GM23338 (cell line): ENCODE measurements at regions not wholly inside any gene's neighbourhood (a gene's known extent, or its start where the extent isn't known, plus 50 kb on each side); places are given as distances from the start of the nearest gene placed in this dataset.

ENCODE experiments used
- ATAC-seq: fragments of 200-7000 bp; cut with Tn5 transposase; 3 replicates; pipeline ENCODE4 v1.9.1; 2020
- DNase-seq: peaks from one replicate; pipeline ENCODE4 v3.0.0-alpha.2; 2015; ENCODE audit warnings: low spot score
- H2AFZ ChIP-seq: fragments of 200-600 bp; sonication (generic); 2 replicates; pipeline ENCODE4 v1.8.0; 2016; ENCODE audit warnings: antibody characterized with exemption, mild to moderate bottlenecking, moderate library complexity
- H3F3A ChIP-seq: fragments of 200-600 bp; sonication (generic); replicated peaks from 2 replicates; pipeline ENCODE4 v1.8.0; 2017; ENCODE audit warnings: antibody characterized with exemption, mixed run types, low read depth
- H3K27ac ChIP-seq: fragments of 200-600 bp; sonication (generic); 2 replicates; pipeline ENCODE4 v1.6.1; 2016; ENCODE audit warnings: low read depth
- H3K27me3 ChIP-seq: fragments of 200-600 bp; sonication (generic); 2 replicates; pipeline ENCODE4 v1.8.0; 2016; ENCODE audit warnings: mild to moderate bottlenecking, mixed run types, moderate library complexity; ENCODE audit not compliant: insufficient read depth
- H3K36me3 ChIP-seq: fragments of 200-600 bp; sonication (generic); 2 replicates; pipeline ENCODE4 v1.8.0; 2016; ENCODE audit warnings: mild to moderate bottlenecking; ENCODE audit not compliant: insufficient read depth
- H3K4me1 ChIP-seq: fragments of 200-600 bp; sonication (generic); 2 replicates; pipeline ENCODE4 v1.8.0; 2016; ENCODE audit warnings: mild to moderate bottlenecking, moderate library complexity; ENCODE audit not compliant: insufficient read depth
- H3K4me2 ChIP-seq: fragments of 200-600 bp; sonication (generic); 2 replicates; pipeline ENCODE4 v1.7.1; 2017; ENCODE audit warnings: mixed run types
- H3K4me3 ChIP-seq: fragments of 200-600 bp; sonication (generic); 2 replicates; pipeline ENCODE4 v1.6.1; 2016; ENCODE audit warnings: mixed run types
- H3K79me2 ChIP-seq: fragments of 200-600 bp; sonication (generic); replicated peaks from 2 replicates; pipeline ENCODE4 v1.8.0; 2017; ENCODE audit warnings: mild to moderate bottlenecking; ENCODE audit not compliant: insufficient read depth
- H3K9me2 ChIP-seq: fragments of 200-600 bp; sonication (generic); 2 replicates; pipeline ENCODE4 v1.8.0; 2017; ENCODE audit not compliant: insufficient read depth
- H4K20me1 ChIP-seq: fragments of 200-600 bp; sonication (generic); replicated peaks from 2 replicates; pipeline ENCODE4 v1.8.0; 2017; ENCODE audit warnings: mild to moderate bottlenecking; ENCODE audit not compliant: insufficient read depth
- H3K27ac Mint-ChIP-seq: 2 replicates; pipeline ENCODE4 v1.8.0; 2020; ENCODE audit warnings: inconsistent platforms, mild to moderate bottlenecking, moderate library complexity, mixed read lengths
- H3K27me3 Mint-ChIP-seq: 3 replicates; pipeline ENCODE4 v1.8.0; 2022; ENCODE audit warnings: low read depth, mild to moderate bottlenecking, moderate library complexity, mixed read lengths, inconsistent platforms; ENCODE audit not compliant: insufficient read depth, poor library complexity
- H3K36me3 Mint-ChIP-seq: 3 replicates; pipeline ENCODE4 v1.8.0; 2021; ENCODE audit warnings: low read depth, mild to moderate bottlenecking, inconsistent platforms, moderate library complexity, mixed read lengths
- H3K4me1 Mint-ChIP-seq: 3 replicates; pipeline ENCODE4 v1.8.0; 2020; ENCODE audit warnings: mild to moderate bottlenecking, inconsistent platforms, mixed read lengths
- H3K4me3 Mint-ChIP-seq: 3 replicates; pipeline ENCODE4 v1.8.0; 2021; ENCODE audit warnings: moderate library complexity, mild to moderate bottlenecking, inconsistent platforms, mixed read lengths
- H3K9me3 Mint-ChIP-seq: 3 replicates; pipeline ENCODE4 v1.8.0; 2020; ENCODE audit warnings: moderate library complexity, mild to moderate bottlenecking, inconsistent platforms, mixed read lengths
- CREB1 ChIP-seq: fragments of 250-450 bp; sonication (Bioruptor Pico); IDR thresholded peaks from 2 replicates; pipeline ENCODE4 v1.5.0; 2020; ENCODE audit warnings: low read depth, mild to moderate bottlenecking, moderate library complexity
- CTCF ChIP-seq, 2 experiments: fragments of 200-600 bp in 1 of 2; sonication (generic) in 1 of 2; conservative IDR thresholded peaks; 2 replicates each; pipeline versions ENCODE4 v1.5.1 to v1.6.1; 2016 to 2017; ENCODE audit warnings: antibody characterized with exemption in 2 of 2, low read depth in 2 of 2, mild to moderate bottlenecking in 2 of 2, moderate library complexity in 1 of 2
- ETS1 ChIP-seq: IDR thresholded peaks from 2 replicates; pipeline ENCODE4 v1.6.1; 2016; ENCODE audit warnings: antibody characterized with exemption
- EZH2 ChIP-seq: fragments of 200-600 bp; sonication (generic); IDR thresholded peaks from one replicate; pipeline ENCODE4 v1.8.0; 2017; ENCODE audit warnings: antibody characterized with exemption, mild to moderate bottlenecking, low read depth; ENCODE audit not compliant: unreplicated experiment
- EZH2phosphoT487 ChIP-seq: fragments of 200-600 bp; sonication (generic); IDR thresholded peaks from one replicate; pipeline ENCODE4 v1.8.1; 2018; ENCODE audit warnings: antibody characterized with exemption; ENCODE audit not compliant: unreplicated experiment
- JUNB ChIP-seq: IDR thresholded peaks from one replicate; pipeline ENCODE4 v1.6.1; 2016; ENCODE audit warnings: antibody characterized with exemption; ENCODE audit not compliant: unreplicated experiment
- NANOG ChIP-seq: IDR thresholded peaks from 2 replicates; pipeline ENCODE4 v1.6.1; 2016; ENCODE audit warnings: antibody characterized with exemption, borderline replicate concordance
- POLR2AphosphoS5 ChIP-seq: IDR thresholded peaks from 2 replicates; pipeline ENCODE4 v1.6.1; 2016; ENCODE audit warnings: antibody characterized with exemption, low read depth
- REST ChIP-seq: IDR thresholded peaks from one replicate; pipeline ENCODE4 v1.6.1; 2018; ENCODE audit warnings: antibody characterized with exemption; ENCODE audit not compliant: unreplicated experiment
- STAT1 ChIP-seq: IDR thresholded peaks from one replicate; pipeline ENCODE4 v1.6.1; 2016; ENCODE audit warnings: antibody characterized with exemption; ENCODE audit not compliant: unreplicated experiment
- ZNF114 ChIP-seq: fragments of 250-450 bp; sonication (Bioruptor Pico); IDR thresholded peaks from 2 replicates; pipeline ENCODE4 v1.5.0; 2020; ENCODE audit warnings: mild to moderate bottlenecking, moderate library complexity
- ZNF331 ChIP-seq: fragments of 250-450 bp; sonication (Bioruptor Pico); IDR thresholded peaks from 2 replicates; pipeline ENCODE4 v1.5.0; 2020; ENCODE audit warnings: low read depth, mild to moderate bottlenecking, moderate library complexity
- ZNF462 ChIP-seq: fragments of 250-450 bp; sonication (Bioruptor Pico); IDR thresholded peaks from 2 replicates; pipeline ENCODE4 v1.5.0; 2020; ENCODE audit warnings: mild to moderate bottlenecking, moderate library complexity

- no peak for DNase-seq
- Histone ChIP-seq H3K79me2 (no peaks in the 10 kb centered on the region), H3K36me3 (no peaks in the 10 kb centered on the region), H3K9me2 (no peaks in the 10 kb centered on the region), H3K4me1 (no peaks in the 10 kb centered on the region), H2AFZ (no peak overlapping the region), H3K27me3 (no peaks in the 10 kb centered on the region), H3K4me3 (no peak overlapping the region), H4K20me1 (no peaks in the 10 kb centered on the region), H3K27ac (no peak overlapping the region), H3F3A (no peaks in the 10 kb centered on the region), H3K4me2 (no peak overlapping the region)
- H3K4me1 Mint-ChIP-seq, result 0 out of 3 replicates have a peak, but pooled peaks cover 3% of the 10 kb centered on the region
- H3K27me3 Mint-ChIP-seq, result no peaks in the 10 kb centered on the region
- no peak overlapping the region for H3K4me3 Mint-ChIP-seq
- peaks cover 12% of the 10 kb centered on the region; the same call in 2 of the 3 replicates for H3K9me3 Mint-ChIP-seq
- H3K36me3 Mint-ChIP-seq, result peaks cover 5% of the 10 kb centered on the region; the same call in 2 of the 3 replicates
- no peak overlapping the region for H3K27ac Mint-ChIP-seq
- ATAC-seq, result no peak
- TF ChIP-seq EZH2phosphoT487 (no peak), ETS1 (no peak), POLR2AphosphoS5 (no peak), NANOG (no peak), ZNF331 (CRISPR knock-in tag) (no peak), ZNF462 (CRISPR knock-in tag) (no peak), EZH2 (no peak), CREB1 (CRISPR knock-in tag) (no peak), REST (no peak), STAT1 (no peak), ZNF114 (no peak), JUNB (no peak), CTCF (conservative IDR thresholded peaks at IDR 0.05; ENCODE audit: low read depth in 2 of 2) (no peak)
These were observed 60.7 kb upstream of the ITGA1 start for GRCh38 chr5:52727020-52727419.
